ENCODE measurements at regions not wholly inside any gene's neighbourhood (a gene's known extent, or its start where the extent isn't known, plus 50 kb on each side); places are given as distances from the start of the nearest gene placed in this dataset.
A peak's percentile ranks its signal among the peaks of the same experiment; 100 is the strongest.

- no peak for DNase-seq
Observed at GRCh38 chr5:125006011-125006685, 259.7 kb upstream of the ZNF608 start.

- DNase-seq, result no peak
Observed at GRCh38 chr5:125010356-125010755, 263.9 kb upstream of the ZNF608 start.

GRCh38 chr5:125011014-125011413 lies 264.6 kb upstream of the ZNF608 start:
- no peak for DNase-seq

- no peak for DNase-seq
Observed at GRCh38 chr5:125011419-125011818, 265.0 kb upstream of the ZNF608 start.

GRCh38 chr5:125011947-125012346 lies 265.5 kb upstream of the ZNF608 start:
- no peak for DNase-seq

GRCh38 chr5:125012727-125013451 lies 266.4 kb upstream of the ZNF608 start:
- DNase-seq, result peak; percentile 19

- DNase-seq, result no peak
Observed at GRCh38 chr5:125014202-125014601, 267.8 kb upstream of the ZNF608 start.

- no peak for DNase-seq
Observed at GRCh38 chr5:125017796-125018195, 271.4 kb upstream of the ZNF608 start.

- no peak for DNase-seq
Observed at GRCh38 chr5:125023673-125024072, 277.2 kb upstream of the ZNF608 start.

- DNase-seq, result no peak
Observed at GRCh38 chr5:125026867-125027731, 280.7 kb upstream of the ZNF608 start.

GRCh38 chr5:125032286-125032685 lies 285.8 kb upstream of the ZNF608 start:
- DNase-seq, result no peak

GRCh38 chr5:125033602-125034001 lies 287.2 kb upstream of the ZNF608 start:
- no peak for DNase-seq

GRCh38 chr5:125034331-125034730 lies 287.9 kb upstream of the ZNF608 start:
- no peak for DNase-seq

GRCh38 chr5:125036494-125036893 lies 290.1 kb upstream of the ZNF608 start:
- DNase-seq, result no peak

- no peak for DNase-seq
Observed at GRCh38 chr5:125037020-125037419, 290.6 kb upstream of the ZNF608 start.

- DNase-seq, result no peak
Observed at GRCh38 chr5:125037530-125037929, 291.1 kb upstream of the ZNF608 start.

GRCh38 chr5:125038477-125038876 lies 292.0 kb upstream of the ZNF608 start:
- no peak for DNase-seq

- no peak for DNase-seq
Observed at GRCh38 chr5:125041798-125042197, 295.4 kb upstream of the ZNF608 start.

GRCh38 chr5:125042261-125042890 lies 295.9 kb upstream of the ZNF608 start:
- no peak for DNase-seq

GRCh38 chr5:125043781-125044391 lies 297.4 kb upstream of the ZNF608 start:
- DNase-seq, result no peak

GRCh38 chr5:125044491-125045282 lies 298.2 kb upstream of the ZNF608 start:
- no peak for DNase-seq

Measured in left kidney (tissue), 1 donor.